Smooth muscle cell (in vitro differentiated cells): ENCODE measurements at regions not wholly inside any gene's neighbourhood (a gene's known extent, or its start where the extent isn't known, plus 50 kb on each side); places are given as distances from the start of the nearest gene placed in this dataset.

Experiments used
- DNase-seq: peaks from one replicate; lab custom pipeline; 2025; ENCODE audit not compliant: unreplicated experiment; lab: John Stamatoyannopoulos, UW
- H2AFZ ChIP-seq: fragments of 200-600 bp; sonication (generic); 2 replicates; pipeline ENCODE4 v1.6.0; 2016; ENCODE audit warnings: antibody characterized with exemption, low read depth, mild to moderate bottlenecking
- H3F3A ChIP-seq: fragments of 200-600 bp; sonication (generic); 2 replicates; pipeline ENCODE4 v1.6.0; 2017; ENCODE audit warnings: antibody characterized with exemption, low read depth
- H3K27ac ChIP-seq: fragments of 200-600 bp; sonication (generic); 2 replicates; pipeline ENCODE4 v1.5.1; 2016; ENCODE audit warnings: low read depth, mild to moderate bottlenecking
- H3K27me3 ChIP-seq: fragments of 200-600 bp; sonication (generic); 2 replicates; pipeline ENCODE4 v1.6.1; 2016; ENCODE audit warnings: low read depth, mild to moderate bottlenecking
- H3K36me3 ChIP-seq: fragments of 200-600 bp; sonication (generic); 2 replicates; pipeline ENCODE4 v1.5.1; 2016; ENCODE audit warnings: low read depth
- H3K4me1 ChIP-seq: fragments of 200-600 bp; sonication (generic); 2 replicates; pipeline ENCODE4 v1.5.1; 2016; ENCODE audit warnings: low read depth
- H3K4me2 ChIP-seq: fragments of 200-600 bp; sonication (generic); 2 replicates; pipeline ENCODE4 v1.6.0; 2016; ENCODE audit warnings: mild to moderate bottlenecking
- H3K4me3 ChIP-seq: fragments of 200-600 bp; sonication (generic); 2 replicates; pipeline ENCODE4 v1.5.1; 2016; ENCODE audit warnings: mild to moderate bottlenecking
- H3K79me2 ChIP-seq: fragments of 200-600 bp; sonication (generic); 2 replicates; pipeline ENCODE4 v1.6.0; 2016; ENCODE audit warnings: low read depth, mild to moderate bottlenecking
- H3K9ac ChIP-seq: fragments of 200-600 bp; sonication (generic); 2 replicates; pipeline ENCODE4 v1.6.0; 2016; ENCODE audit warnings: low read depth
- H3K9me3 ChIP-seq: fragments of 200-600 bp; sonication (generic); replicated peaks from 2 replicates; pipeline ENCODE4 v1.5.1; 2016; ENCODE audit warnings: low read depth
- H4K20me1 ChIP-seq: fragments of 200-600 bp; sonication (generic); 2 replicates; pipeline ENCODE4 v1.6.0; 2016; ENCODE audit warnings: low read depth
- CTCF ChIP-seq: fragments of 200-600 bp; sonication (generic); IDR thresholded peaks from 2 replicates; pipeline ENCODE4 v1.5.1; 2017; ENCODE audit warnings: borderline replicate concordance, mild to moderate bottlenecking, antibody characterized with exemption; ENCODE audit not compliant: insufficient read depth, poor library complexity, severe bottlenecking
- WGBS: methylation state at CpG from one replicate; pipeline ENCODE4 v1.1.7; 2016; ENCODE audit warnings: low lambda C conversion rate; 5-methylcytosine and 5-hydroxymethylcytosine counted together

GRCh38 chr11:31927982-31928381 lies 116.9 kb upstream of the PAX6 start:
- Histone ChIP-seq H3K4me2 (no peak overlapping the region), H3K4me1 (no peaks in the 10 kb centered on the region), H3F3A (no peaks in the 10 kb centered on the region), H3K9me3 (no peaks in the 10 kb centered on the region), H3K36me3 (no peaks in the 10 kb centered on the region), H2AFZ (no peak overlapping the region), H3K27ac (no peak overlapping the region), H3K79me2 (no peaks in the 10 kb centered on the region), H3K4me3 (no peak overlapping the region), H3K27me3 (no peaks in the 10 kb centered on the region), H3K9ac (no peak overlapping the region), H4K20me1 (no peaks in the 10 kb centered on the region)
- WGBS: 93% methylated on average over 4 of the region's 4 CpGs
- TF ChIP-seq CTCF: no peak
- no peak for DNase-seq

DNA sequence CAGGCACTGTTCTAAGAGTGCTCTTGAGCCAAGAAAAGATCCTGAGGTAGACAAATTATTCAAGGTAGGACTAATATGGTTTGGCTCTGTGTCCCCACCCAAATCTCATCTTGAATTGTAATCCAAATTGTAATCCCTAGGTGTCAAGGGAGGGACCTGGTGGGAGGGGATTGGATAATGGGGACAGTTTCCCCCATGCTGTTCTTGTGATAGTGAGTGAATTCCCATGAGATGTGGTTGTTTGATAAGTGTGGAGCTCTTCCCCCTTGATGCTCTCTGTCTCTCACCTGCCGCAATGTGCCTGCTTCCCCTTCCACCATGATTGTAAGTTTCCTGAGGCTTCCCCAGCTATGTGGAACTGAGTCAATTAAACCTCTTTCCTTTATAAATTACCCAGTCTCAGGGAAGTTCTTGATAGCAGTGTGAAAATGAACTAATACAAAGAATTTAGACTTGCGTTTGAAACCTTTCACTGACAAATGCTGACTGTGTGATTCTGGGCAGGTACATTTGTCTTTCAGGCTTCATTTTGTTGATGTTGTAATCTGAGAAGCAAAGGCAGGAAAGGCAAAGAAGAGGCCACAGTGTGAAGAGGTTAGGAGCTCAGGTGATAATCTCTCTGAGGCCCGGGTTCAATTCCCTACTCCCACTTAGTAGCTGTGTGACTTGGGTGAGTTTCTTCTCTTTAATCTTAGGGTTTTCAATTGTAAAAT lies 115.8 kb upstream of the PAX6 start:
- no peak for DNase-seq
- 77% methylated on average over 3 of the region's 3 CpGs for WGBS
- TF ChIP-seq CTCF: no peak
- no peaks in the 10 kb centered on the region for H4K20me1 ChIP-seq
- no peaks in the 10 kb centered on the region for H3K27me3 ChIP-seq
- H3K4me1 ChIP-seq: no peaks in the 10 kb centered on the region
- H3K9ac ChIP-seq: no peak overlapping the region
- no peak overlapping the region for H2AFZ ChIP-seq
- no peaks in the 10 kb centered on the region for H3K79me2 ChIP-seq
- H3F3A ChIP-seq: no peaks in the 10 kb centered on the region
- H3K9me3 ChIP-seq: no peaks in the 10 kb centered on the region
- H3K36me3 ChIP-seq: no peaks in the 10 kb centered on the region
- H3K4me3 ChIP-seq: no peak overlapping the region
- H3K4me2 ChIP-seq: no peak overlapping the region
- H3K27ac ChIP-seq: no peak overlapping the region

GRCh38 chr11:31926106-31926505 lies 115.0 kb upstream of the PAX6 start:
- no peaks in the 10 kb centered on the region for H3K79me2 ChIP-seq
- 91% methylated on average over 4 of the region's 4 CpGs for WGBS
- no peak overlapping the region for H3K4me2 ChIP-seq
- no peaks in the 10 kb centered on the region for H3K27me3 ChIP-seq
- H3K36me3 ChIP-seq: no peaks in the 10 kb centered on the region
- no peaks in the 10 kb centered on the region for H4K20me1 ChIP-seq
- H3K9ac ChIP-seq: no peak overlapping the region
- H3F3A ChIP-seq: no peaks in the 10 kb centered on the region
- H3K27ac ChIP-seq: no peak overlapping the region
- no peaks in the 10 kb centered on the region for H3K4me1 ChIP-seq
- H3K4me3 ChIP-seq: no peak overlapping the region
- no peaks in the 10 kb centered on the region for H3K9me3 ChIP-seq
- no peak for TF ChIP-seq CTCF
- H2AFZ ChIP-seq: no peak overlapping the region
- DNase-seq: no peak

GRCh38 chr11:31922450-31922849 lies 111.3 kb upstream of the PAX6 start:
- H4K20me1 ChIP-seq: no peaks in the 10 kb centered on the region
- H3F3A ChIP-seq: no peaks in the 10 kb centered on the region
- H3K4me1 ChIP-seq: no peaks in the 10 kb centered on the region
- H3K27ac ChIP-seq: no peak overlapping the region
- H3K9ac ChIP-seq: no peak overlapping the region
- 77% methylated on average over 3 of the region's 3 CpGs for WGBS
- no peak overlapping the region for H2AFZ ChIP-seq
- DNase-seq: no peak
- H3K9me3 ChIP-seq: no peaks in the 10 kb centered on the region
- H3K79me2 ChIP-seq: no peaks in the 10 kb centered on the region
- H3K4me2 ChIP-seq: no peak overlapping the region
- H3K4me3 ChIP-seq: no peak overlapping the region
- TF ChIP-seq CTCF: no peak
- H3K36me3 ChIP-seq: no peaks in the 10 kb centered on the region
- no peaks in the 10 kb centered on the region for H3K27me3 ChIP-seq
